Activated gamma-delta T cell treated with Interleukin-2 at 50 U/mL for 16 hours (primary cell): ENCODE measurements at regions not wholly inside any gene's neighbourhood (a gene's known extent, or its start where the extent isn't known, plus 50 kb on each side); places are given as distances from the start of the nearest gene placed in this dataset.
A peak's percentile ranks its signal among the peaks of the same experiment; 100 is the strongest.
"Not testable (repeated sequence)": the region's sequence is repeated elsewhere in the genome, so short reads cannot be mapped to it uniquely, and the experiment has no call there.

ENCODE experiments used
- DNase-seq: peaks from one replicate; pipeline ENCODE4 v3.0.0-alpha.2; 2020

DNA sequence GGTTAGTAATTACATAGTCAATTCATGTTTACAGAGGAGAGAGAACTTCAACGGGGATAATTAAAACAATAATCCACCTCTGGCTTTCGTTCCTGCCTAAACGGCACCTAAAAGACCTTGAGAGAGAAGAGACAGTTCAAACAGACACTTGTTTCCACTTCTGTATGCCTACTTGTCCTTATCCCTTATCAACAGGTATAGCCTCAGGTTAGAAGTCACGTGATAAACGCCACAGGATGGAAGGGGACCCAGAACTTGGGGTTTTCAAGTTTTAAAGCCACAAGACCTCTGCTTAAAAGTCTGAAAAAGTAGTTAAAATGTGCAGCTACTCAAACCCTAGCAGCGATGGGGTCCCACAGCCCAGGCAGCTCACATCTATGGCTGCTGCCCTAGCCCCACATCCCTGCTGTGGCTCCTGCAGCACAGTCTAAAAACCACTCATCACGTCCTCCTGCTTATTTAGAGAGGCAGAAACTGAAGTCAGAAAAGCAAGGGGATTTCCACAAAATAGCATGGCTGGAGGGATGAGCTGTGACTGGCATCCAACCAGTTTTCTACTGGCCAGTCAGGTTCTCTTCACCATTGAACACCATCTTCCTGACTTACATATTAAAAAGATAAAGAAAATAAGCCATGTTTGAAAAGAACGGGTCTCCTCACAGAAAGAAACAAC, 51.2 kb upstream of the SEC16B start:
- no peak for DNase-seq

- no peak for DNase-seq
Observed at GRCh38 chr1:178021950-178022349, 52.1 kb upstream of the SEC16B start.

DNA sequence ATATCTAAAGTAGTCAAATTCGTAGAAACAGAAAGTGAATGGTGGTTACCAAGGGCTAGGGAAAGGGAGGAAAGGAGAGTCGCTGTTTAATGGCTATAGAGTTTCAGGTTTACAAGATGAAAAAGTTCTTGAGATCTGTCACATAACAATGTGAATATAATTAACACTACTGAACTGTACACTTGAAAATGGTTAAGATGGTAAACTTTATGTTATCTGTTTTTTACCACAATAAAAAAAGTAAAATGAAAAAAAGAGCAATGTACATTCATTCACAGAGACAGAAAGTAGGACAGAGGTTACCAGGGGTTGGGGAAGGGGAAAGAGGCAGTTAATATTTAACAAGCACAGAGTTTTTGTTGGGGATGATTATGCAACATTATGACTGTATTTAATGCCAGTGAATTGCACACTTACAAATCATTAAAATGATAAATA, 53.3 kb upstream of the SEC16B start:
- no peak for DNase-seq

DNA sequence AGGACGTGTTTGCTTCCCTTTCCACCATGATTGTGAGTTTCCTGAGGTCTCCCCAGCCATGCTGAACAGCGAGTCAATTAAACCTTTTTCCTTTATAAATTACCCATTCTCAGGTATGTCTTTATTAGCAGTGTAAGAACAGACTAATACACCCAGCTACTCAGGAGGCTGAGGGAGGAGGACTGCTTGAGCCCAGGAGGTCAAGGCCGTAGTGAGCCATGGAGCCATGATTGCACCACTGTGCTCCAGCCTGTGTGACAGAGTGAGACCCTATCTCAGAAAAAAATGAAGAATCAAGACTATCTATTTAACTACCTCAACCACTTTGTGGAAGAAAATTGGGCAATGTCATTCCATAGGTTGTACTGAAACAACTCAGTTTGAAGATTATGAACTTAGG, 54.6 kb upstream of the SEC16B start:
- no peak for DNase-seq

DNA sequence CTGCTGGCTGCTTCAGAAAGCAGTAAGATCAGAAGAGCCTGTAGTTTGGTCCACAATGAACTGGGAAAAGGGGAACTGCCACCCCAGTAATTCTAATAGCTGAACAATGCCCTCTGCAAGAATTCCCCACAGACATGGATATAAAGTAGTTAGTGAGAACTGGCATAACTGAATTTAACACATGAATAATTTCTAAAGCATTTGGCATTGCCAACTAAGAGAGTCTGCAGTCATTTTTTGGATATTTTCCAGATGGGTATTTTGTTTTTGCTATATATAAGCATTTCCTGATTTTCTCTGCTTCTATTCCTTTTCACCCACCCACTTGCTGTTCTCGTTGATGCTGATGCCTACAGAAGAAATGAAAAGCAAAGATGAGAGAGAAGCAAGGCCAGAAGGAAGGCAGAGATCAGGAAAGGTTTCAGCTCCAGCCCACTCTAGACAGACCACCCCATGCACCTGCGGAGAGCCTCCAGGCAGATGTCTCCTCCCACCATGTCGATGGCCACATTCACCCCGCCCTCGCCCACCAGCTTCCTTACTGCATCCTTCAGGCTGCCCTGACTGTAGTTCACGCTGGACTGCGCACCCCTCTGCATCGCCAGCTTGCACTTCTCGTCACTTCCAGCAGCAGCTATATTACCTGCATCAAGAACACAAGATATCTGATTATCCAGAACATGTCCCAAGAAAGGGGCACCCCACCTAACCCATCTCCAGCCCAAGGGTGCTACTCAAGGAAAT, 55.9 kb upstream of the SEC16B start:
- no peak for DNase-seq

- DNase-seq, result no peak
Observed at GRCh38 chr1:178028841-178029481, 59.1 kb upstream of the SEC16B start.

DNA sequence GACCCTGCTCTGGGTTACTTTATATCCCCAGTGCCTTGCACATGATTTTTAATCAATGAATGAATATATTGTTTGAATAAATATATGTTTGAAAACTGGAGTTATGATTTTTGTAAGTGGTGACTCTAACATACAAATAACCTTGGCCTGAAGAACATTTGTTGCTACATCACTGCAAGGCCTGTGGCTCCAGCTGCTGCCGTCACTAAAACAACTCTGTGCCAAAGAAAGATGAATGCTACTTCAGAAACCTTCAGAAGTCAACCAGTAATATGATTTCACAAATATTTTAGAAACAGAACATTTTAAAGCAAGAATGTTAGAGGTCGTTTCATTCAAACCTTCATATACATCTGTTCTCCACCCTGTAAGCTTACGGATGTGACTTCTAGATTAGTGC, 60.6 kb upstream of the SEC16B start:
- no peak for DNase-seq

GRCh38 chr1:178031856-178032320, 62.0 kb upstream of the RASAL2 start:
- peak; percentile 3 for DNase-seq

- no peak for DNase-seq
Observed at GRCh38 chr1:178033019-178033418, 60.9 kb upstream of the RASAL2 start.

DNA sequence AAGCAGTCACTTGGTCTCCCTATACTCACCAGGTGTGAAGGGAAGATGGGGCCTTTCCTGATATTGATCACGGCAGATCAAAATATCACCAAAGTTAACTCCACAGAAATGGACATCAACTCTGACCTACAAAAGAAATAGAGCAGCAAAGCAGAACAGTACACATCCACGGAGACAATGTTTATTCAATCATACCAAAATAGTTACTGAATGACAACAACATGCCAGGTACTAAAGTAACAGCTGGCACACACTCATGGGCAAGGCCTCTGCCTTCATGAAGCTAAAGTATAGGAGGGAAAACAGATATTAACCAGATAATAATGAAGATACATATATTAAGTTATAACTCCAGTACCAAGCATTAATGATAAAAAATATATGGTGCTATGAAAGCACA, 59.2 kb upstream of the RASAL2 start:
- DNase-seq, result no peak

GRCh38 chr1:178036090-178036489, 57.8 kb upstream of the RASAL2 start:
- no peak for DNase-seq

DNA sequence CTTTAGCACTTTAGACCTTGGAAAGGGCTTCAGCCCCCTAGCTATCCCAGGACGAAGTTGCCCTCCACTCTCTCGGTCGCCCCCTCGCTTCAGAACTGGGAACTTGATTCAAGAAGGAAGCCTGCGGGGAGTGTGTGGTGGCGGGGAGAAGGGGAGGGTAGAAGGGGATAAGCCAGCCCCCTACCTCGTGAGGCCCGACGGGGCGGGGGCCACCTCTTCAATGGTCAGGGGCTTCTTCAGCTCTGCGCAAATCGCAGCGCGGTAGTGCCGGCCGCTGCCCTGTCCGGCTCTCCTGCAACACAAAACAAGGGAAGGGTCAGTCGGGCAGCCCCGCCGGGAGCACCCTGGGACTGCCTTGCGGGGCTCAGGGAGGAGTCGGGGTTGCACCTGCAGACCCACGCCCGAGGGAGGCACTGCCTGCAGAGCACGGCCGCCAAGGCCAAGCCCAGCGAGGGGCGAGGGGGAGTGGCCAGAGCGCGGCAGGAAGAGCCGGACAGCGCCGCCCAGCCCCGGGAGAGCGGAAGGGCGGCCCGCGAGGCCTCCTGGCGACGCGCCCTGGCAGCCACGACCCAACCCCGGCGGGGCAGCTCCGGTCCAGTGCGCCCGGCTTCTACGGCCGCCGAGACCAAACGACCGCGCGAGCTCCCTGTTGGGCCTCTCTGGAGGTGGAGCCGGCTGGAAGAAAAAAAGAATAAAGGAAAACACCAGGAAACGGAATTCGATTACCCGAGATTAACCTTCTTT, 56.2 kb upstream of the RASAL2 start:
- no peak for DNase-seq

GRCh38 chr1:178038372-178038771, 55.5 kb upstream of the RASAL2 start:
- no peak for DNase-seq

GRCh38 chr1:178039891-178040290, 54.0 kb upstream of the RASAL2 start:
- DNase-seq, result no peak

DNA sequence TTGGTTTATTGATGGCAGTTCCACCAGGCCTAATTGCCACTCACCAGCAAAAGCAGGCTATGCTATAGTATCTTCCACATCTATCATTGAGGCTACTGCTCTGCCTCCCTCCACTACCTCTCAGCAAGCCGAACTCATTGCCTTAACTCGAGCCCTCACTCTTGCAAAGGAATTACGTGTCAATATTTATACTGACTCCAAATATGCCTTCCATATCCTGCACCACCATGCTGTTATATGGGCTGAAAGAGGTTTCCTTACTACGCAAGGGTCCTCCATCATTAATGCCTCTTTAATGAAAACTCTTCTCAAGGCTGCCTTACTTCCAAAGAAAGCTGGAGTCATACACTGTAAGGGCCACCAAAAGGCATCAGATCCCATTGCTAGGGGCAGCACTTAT, 50.0 kb upstream of the RASAL2 start:
- DNase-seq, result not testable (repeated sequence)
